Skeletal muscle tissue (tissue), 3 donors: ENCODE measurements at regions not wholly inside any gene's neighbourhood (a gene's known extent, or its start where the extent isn't known, plus 50 kb on each side); places are given as distances from the start of the nearest gene placed in this dataset.

ENCODE experiments used
- H3K27ac ChIP-seq: one replicate; pipeline ENCODE4 v1.7.0; 2013; ENCODE audit warnings: mild to moderate bottlenecking, low read depth, low read length, inconsistent platforms
- H3K27me3 ChIP-seq, 3 donors: one replicate each; pipeline ENCODE4 v1.7.0; 2013; ENCODE audit warnings: low read length in 3 of 3; ENCODE audit not compliant: control insufficient read depth in 3 of 3, insufficient read depth in 3 of 3
- H3K36me3 ChIP-seq, 3 donors: one replicate each; pipeline ENCODE4 v1.7.0; 2013; ENCODE audit warnings: low read length in 3 of 3; ENCODE audit not compliant: control insufficient read depth in 3 of 3, insufficient read depth in 3 of 3
- H3K4me1 ChIP-seq, 3 donors: one replicate each; pipeline ENCODE4 v1.7.0; 2013; ENCODE audit warnings: low read length in 3 of 3, mild to moderate bottlenecking in 3 of 3; ENCODE audit not compliant: control insufficient read depth in 3 of 3, insufficient read depth in 3 of 3
- H3K4me3 ChIP-seq, 3 donors: one replicate each; pipeline ENCODE4 v1.7.0; 2013; ENCODE audit warnings: low read length in 3 of 3
- H3K9ac ChIP-seq, 3 donors: one replicate each; pipeline ENCODE4 v1.7.0; 2013; ENCODE audit warnings: low read length in 3 of 3, mild to moderate bottlenecking in 3 of 3, moderate library complexity in 2 of 3, low read depth in 1 of 3
- H3K9me3 ChIP-seq, 3 donors: one replicate each; pipeline ENCODE4 v1.7.0; 2013; ENCODE audit warnings: low read length in 3 of 3; ENCODE audit not compliant: control insufficient read depth in 3 of 3
- donor health status: Osteomylitis.

- H3K4me3 ChIP-seq, result no peak overlapping the region
- no peaks in the 10 kb centered on the region for H3K27me3 ChIP-seq
- no peak overlapping the region for H3K27ac ChIP-seq
- no peaks in the 10 kb centered on the region for H3K4me1 ChIP-seq
- no peak overlapping the region for H3K9ac ChIP-seq
- no peaks in the 10 kb centered on the region for H3K36me3 ChIP-seq
- peaks cover 0 to 3% (median 0%) of the 10 kb centered on the region in 3 donors for H3K9me3 ChIP-seq
Observed at GRCh38 chr5:4947893-4948536, 192.1 kb upstream of the ADAMTS16 start.

GRCh38 chr5:4949108-4949507 is 191.0 kb upstream of the ADAMTS16 start:
- Histone ChIP-seq H3K4me3 (no peak overlapping the region), H3K9me3 (peaks cover 0 to 3% (median 0%) of the 10 kb centered on the region in 3 donors)

GRCh38 chr5:4953576-4953975 is 186.6 kb upstream of the ADAMTS16 start:
- Histone ChIP-seq H3K27me3 (peaks cover 0 to 2% (median 0%) of the 10 kb centered on the region in 3 donors), H3K9me3 (no peaks in the 10 kb centered on the region), H3K27ac (no peak overlapping the region), H3K36me3 (no peaks in the 10 kb centered on the region), H3K4me3 (no peak overlapping the region), H3K4me1 (no peaks in the 10 kb centered on the region), H3K9ac (no peak overlapping the region)

More at GRCh38 chr5:4949108-4949507, 191.0 kb upstream of the ADAMTS16 start:
- Histone ChIP-seq H3K9ac (no peak overlapping the region), H3K4me1 (no peaks in the 10 kb centered on the region), H3K27ac (no peak overlapping the region), H3K27me3 (no peaks in the 10 kb centered on the region), H3K36me3 (no peaks in the 10 kb centered on the region)

GRCh38 chr5:4954048-4954447 is 186.1 kb upstream of the ADAMTS16 start:
- no peaks in the 10 kb centered on the region for H3K9me3 ChIP-seq
- no peak overlapping the region for H3K4me3 ChIP-seq
- H3K4me1 ChIP-seq, result no peaks in the 10 kb centered on the region
- no peak overlapping the region for H3K27ac ChIP-seq
- no peak overlapping the region for H3K9ac ChIP-seq
- H3K27me3 ChIP-seq, result peaks cover 0 to 2% (median 0%) of the 10 kb centered on the region in 3 donors
- no peaks in the 10 kb centered on the region for H3K36me3 ChIP-seq

GRCh38 chr5:4963265-4963664 is 176.9 kb upstream of the ADAMTS16 start:
- no peak overlapping the region for H3K4me3 ChIP-seq
- H3K9ac ChIP-seq, result no peak overlapping the region
- no peaks in the 10 kb centered on the region for H3K9me3 ChIP-seq
- no peak overlapping the region for H3K27ac ChIP-seq
- no peaks in the 10 kb centered on the region for H3K36me3 ChIP-seq
- no peaks in the 10 kb centered on the region for H3K4me1 ChIP-seq
- H3K27me3 ChIP-seq, result no peaks in the 10 kb centered on the region

- Histone ChIP-seq H3K4me1 (no peaks in the 10 kb centered on the region), H3K27ac (no peak overlapping the region), H3K9ac (no peak overlapping the region), H3K27me3 (no peaks in the 10 kb centered on the region), H3K4me3 (no peak overlapping the region), H3K9me3 (no peaks in the 10 kb centered on the region), H3K36me3 (no peaks in the 10 kb centered on the region)
Observed at GRCh38 chr5:4969351-4969750, 170.8 kb upstream of the ADAMTS16 start.

GRCh38 chr5:4970171-4970570 is 170.0 kb upstream of the ADAMTS16 start:
- Histone ChIP-seq H3K4me1 (no peaks in the 10 kb centered on the region), H3K4me3 (no peak overlapping the region), H3K27ac (no peak overlapping the region), H3K9ac (no peak overlapping the region), H3K27me3 (no peaks in the 10 kb centered on the region), H3K9me3 (no peaks in the 10 kb centered on the region), H3K36me3 (no peaks in the 10 kb centered on the region)

GRCh38 chr5:4976902-4977301 is 163.2 kb upstream of the ADAMTS16 start:
- Histone ChIP-seq H3K27ac (no peak overlapping the region), H3K9ac (no peak overlapping the region), H3K4me1 (no peaks in the 10 kb centered on the region), H3K36me3 (no peaks in the 10 kb centered on the region), H3K27me3 (no peaks in the 10 kb centered on the region), H3K9me3 (no peaks in the 10 kb centered on the region), H3K4me3 (no peak overlapping the region)

- no peaks in the 10 kb centered on the region for H3K36me3 ChIP-seq
- H3K4me1 ChIP-seq, result no peaks in the 10 kb centered on the region
- no peaks in the 10 kb centered on the region for H3K27me3 ChIP-seq
- no peak overlapping the region for H3K9ac ChIP-seq
- H3K9me3 ChIP-seq, result no peaks in the 10 kb centered on the region
- no peak overlapping the region for H3K27ac ChIP-seq
- no peak overlapping the region for H3K4me3 ChIP-seq
Observed at GRCh38 chr5:4977416-4978110, 162.6 kb upstream of the ADAMTS16 start.

GRCh38 chr5:4980201-4980600 is 159.9 kb upstream of the ADAMTS16 start:
- Histone ChIP-seq H3K9ac (no peak overlapping the region), H3K4me3 (no peak overlapping the region), H3K36me3 (no peaks in the 10 kb centered on the region), H3K4me1 (peaks cover 0 to 4% (median 0%) of the 10 kb centered on the region in 3 donors), H3K27ac (no peak overlapping the region), H3K27me3 (no peaks in the 10 kb centered on the region), H3K9me3 (no peaks in the 10 kb centered on the region)
